Transverse colon (tissue), 4 donors: ENCODE measurements at regions not wholly inside any gene's neighbourhood (a gene's known extent, or its start where the extent isn't known, plus 50 kb on each side); places are given as distances from the start of the nearest gene placed in this dataset.

Experiments used
- DNase-seq: peaks from one replicate; pipeline ENCODE4 v3.0.0-alpha.2; 2019
- H3K27ac ChIP-seq, 4 donors: fragments of 200-600 bp; sonication (generic); 2 replicates each; pipeline ENCODE4 v1.5.1; 2016 to 2018; ENCODE audit warnings: inconsistent platforms in 4 of 4
- H3K27me3 ChIP-seq: fragments of 200-600 bp; sonication (generic); 2 replicates; pipeline ENCODE4 v1.5.1; 2017; ENCODE audit warnings: inconsistent platforms
- H3K36me3 ChIP-seq, 4 donors: fragments of 200-600 bp; sonication (generic); 2 replicates each; pipeline ENCODE4 v1.5.1; 2017 to 2019; ENCODE audit warnings: inconsistent platforms in 4 of 4
- H3K4me1 ChIP-seq, 4 donors: fragments of 200-600 bp; sonication (generic); 2 replicates each; pipeline ENCODE4 v1.5.1; 2017 to 2020; ENCODE audit warnings: inconsistent platforms in 4 of 4
- H3K4me3 ChIP-seq, 4 donors: fragments of 200-600 bp; sonication (generic); 1 replicate in 1 of 4; 2 replicates in 3 of 4; pipeline versions ENCODE4 v1.5.1 to v1.6.1; 2017 to 2019; ENCODE audit warnings: inconsistent platforms in 4 of 4
- H3K9me3 ChIP-seq, 2 donors: fragments of 200-600 bp; sonication (generic); 2 replicates each; pipeline ENCODE4 v1.5.1; 2017 to 2019; ENCODE audit warnings: inconsistent platforms in 2 of 2
- CTCF ChIP-seq, 5 experiments: fragments of 200-600 bp in 3 of 5; fragments of 450-650 bp in 2 of 5; sonication (generic) in 3 of 5; IDR thresholded peaks; 1 replicate in 2 of 5; 2 replicates in 3 of 5; pipeline ENCODE4 v1.5.1; 2016 to 2017; ENCODE audit warnings: antibody characterized with exemption in 5 of 5, inconsistent platforms in 3 of 5, mild to moderate bottlenecking in 2 of 5, moderate library complexity in 1 of 5
- EP300 ChIP-seq: sonication (generic); formaldehyde crosslinking; IDR thresholded peaks from one replicate; pipeline ENCODE4 v1.6.1; 2017; ENCODE audit warnings: antibody characterized with exemption, low read depth
- POLR2A ChIP-seq: fragments of 450-650 bp; IDR thresholded peaks from one replicate; pipeline ENCODE4 v1.6.1; 2016; ENCODE audit warnings: antibody characterized with exemption, mild to moderate bottlenecking, moderate library complexity
- POLR2AphosphoS5 ChIP-seq, 3 donors: sonication (generic); formaldehyde crosslinking; IDR thresholded peaks; one replicate each; pipeline ENCODE4 v1.6.1; 2016; ENCODE audit warnings: antibody characterized with exemption in 3 of 3
- WGBS, 2 donors: methylation state at CpG; one replicate each; pipeline ENCODE4 v1.1.5; 2018; ENCODE audit warnings: low coverage in 1 of 2; 5-methylcytosine and 5-hydroxymethylcytosine counted together
- in situ Hi-C, 4 donors: fragments of 200-750 bp; cut with MboI; loops; one replicate each; pipeline versions ENCODE4 v1.15.0 to v1.15.1; 2017; ENCODE audit warnings: low sequenced_read_pairs in 3 of 4, low pct_ligation_motif_present in 1 of 4, low pct_unique_long_range_greater_than_20kb in 1 of 4
- intact Hi-C: fragments of 100-400 bp; cut with DNase I; formaldehyde crosslinking; loops from one replicate; pipeline ENCODE4 v1.15.1; 2023; ENCODE audit warnings: low total_unique reads

GRCh38 chr14:98543074-98543473, 728.9 kb downstream of the BCL11B start:
- Histone ChIP-seq H3K27ac (no peak overlapping the region), H3K4me1 (no peaks in the 10 kb centered on the region), H3K36me3 (no peaks in the 10 kb centered on the region), H3K9me3 (no peaks in the 10 kb centered on the region), H3K4me3 (no peak overlapping the region), H3K27me3 (no peaks in the 10 kb centered on the region)
- 39 to 54% methylated on average over 2 of the region's 2 CpGs for WGBS, 2 donors
- intact Hi-C loops = no loop called here
- no peak for DNase-seq
- in situ Hi-C loops = no loop called here
- TF ChIP-seq EP300 (no peak), POLR2AphosphoS5 (IDR thresholded peaks at IDR 0.05) (no peak), POLR2A (no peak), CTCF (IDR thresholded peaks at IDR 0.05) (no peak)

- no peak overlapping the region for H3K27ac ChIP-seq
- H3K9me3 ChIP-seq = no peaks in the 10 kb centered on the region
- H3K4me1 ChIP-seq = no peaks in the 10 kb centered on the region
- intact Hi-C loops (no loop called here), in situ Hi-C loops (no loop called here)
- no peak for DNase-seq
- H3K27me3 ChIP-seq = no peaks in the 10 kb centered on the region
- no peak overlapping the region for H3K4me3 ChIP-seq
- no peaks in the 10 kb centered on the region for H3K36me3 ChIP-seq
- TF ChIP-seq CTCF (IDR thresholded peaks at IDR 0.05) (no peak), POLR2AphosphoS5 (IDR thresholded peaks at IDR 0.05) (no peak), POLR2A (no peak), EP300 (no peak)
- 27 to 57% methylated on average over 2 to 4 of the region's 4 CpGs for WGBS, 2 donors
These were observed 727.8 kb downstream of the BCL11B start for GRCh38 chr14:98544174-98544573.

- Histone ChIP-seq H3K4me1 (no peaks in the 10 kb centered on the region), H3K27me3 (no peaks in the 10 kb centered on the region), H3K9me3 (no peaks in the 10 kb centered on the region), H3K27ac (no peak overlapping the region), H3K36me3 (no peaks in the 10 kb centered on the region), H3K4me3 (no peak overlapping the region)
- DNase-seq = no peak
- TF ChIP-seq EP300 = no peak
- no peak for TF ChIP-seq POLR2A
- no peak for TF ChIP-seq CTCF (IDR thresholded peaks at IDR 0.05)
- no peak for TF ChIP-seq POLR2AphosphoS5 (IDR thresholded peaks at IDR 0.05)
- in situ Hi-C loops = no loop called here
- intact Hi-C loops = no loop called here
These were observed 726.8 kb downstream of the BCL11B start for GRCh38 chr14:98545181-98545580.

GRCh38 chr14:98548071-98548686, 723.8 kb downstream of the BCL11B start:
- H3K4me1 ChIP-seq = no peaks in the 10 kb centered on the region
- no peak overlapping the region for H3K27ac ChIP-seq
- intact Hi-C loops = no loop called here
- DNase-seq = no peak
- WGBS, 2 donors = 41 to 100% methylated on average over 1 to 6 of the region's 6 CpGs
- H3K36me3 ChIP-seq = no peaks in the 10 kb centered on the region
- no peaks in the 10 kb centered on the region for H3K9me3 ChIP-seq
- TF ChIP-seq EP300 (no peak), POLR2AphosphoS5 (IDR thresholded peaks at IDR 0.05) (no peak), CTCF (IDR thresholded peaks at IDR 0.05) (no peak), POLR2A (no peak)
- no peak overlapping the region for H3K4me3 ChIP-seq
- in situ Hi-C loops = no loop called here
- H3K27me3 ChIP-seq = no peaks in the 10 kb centered on the region
